Left ventricle myocardium superior (tissue), 1 donor: ENCODE measurements at regions not wholly inside any gene's neighbourhood (a gene's known extent, or its start where the extent isn't known, plus 50 kb on each side); places are given as distances from the start of the nearest gene placed in this dataset.
"Not testable (repeated sequence)": the region's sequence is repeated elsewhere in the genome, so short reads cannot be mapped to it uniquely, and the experiment has no call there.

Experiments
- ATAC-seq: fragments of 200-7000 bp; cut with Tn5 transposase; one replicate; pipeline ENCODE4 v1.9.1; 2020; ENCODE audit warnings: mild to moderate bottlenecking, moderate library complexity
- DNase-seq: peaks from one replicate; pipeline ENCODE4 v3.0.0-alpha.2; 2020
- intact Hi-C: fragments of 100-400 bp; cut with micrococcal nuclease; formaldehyde crosslinking; loops from one replicate; pipeline ENCODE4 v1.11.0; 2022
- donor health status: DM: no; HTN: yes; CAD: no; lungs with severe emphysema.

- DNase-seq (no peak), ATAC-seq (no peak)
- intact Hi-C loops = no loop called here
Observed at GRCh38 chr4:97072666-97073065, 1070.6 kb downstream of the STPG2 start.

GRCh38 chr4:97073194-97073593 is 1070.1 kb downstream of the STPG2 start:
- DNase-seq (no peak), ATAC-seq (no peak)
- intact Hi-C loops = no loop called here

GRCh38 chr4:97074531-97074930 is 1068.7 kb downstream of the STPG2 start:
- intact Hi-C loops = no loop called here
- ATAC-seq (no peak), DNase-seq (no peak)

- ATAC-seq = no peak
- no peak for DNase-seq
- intact Hi-C loops = no loop called here
Observed at GRCh38 chr4:97081951-97082350, 1061.3 kb downstream of the STPG2 start.

- ATAC-seq, DNase-seq, intact Hi-C loops: not testable (repeated sequence)
Observed at GRCh38 chr4:97097036-97097435, 1046.2 kb downstream of the STPG2 start.

- ATAC-seq = not testable (repeated sequence)
Observed at GRCh38 chr4:97101171-97101570, 1042.1 kb downstream of the STPG2 start.

GRCh38 chr4:97103252-97103651 is 1040.0 kb downstream of the STPG2 start:
- intact Hi-C loops = no loop called here
- no peak for ATAC-seq
- no peak for DNase-seq

More at GRCh38 chr4:97101171-97101570, 1042.1 kb downstream of the STPG2 start:
- intact Hi-C loops, DNase-seq: not testable (repeated sequence)

- ATAC-seq (no peak), DNase-seq (no peak)
- intact Hi-C loops = no loop called here
Observed at GRCh38 chr4:97104006-97104405, 1039.3 kb downstream of the STPG2 start.

GRCh38 chr4:97104666-97105065 is 1038.6 kb downstream of the STPG2 start:
- intact Hi-C loops = no loop called here
- ATAC-seq = no peak
- no peak for DNase-seq

GRCh38 chr4:97105347-97106099 is 1037.8 kb downstream of the STPG2 start:
- intact Hi-C loops = no loop called here
- no peak for ATAC-seq

GRCh38 chr4:97106161-97106560 is 1037.1 kb downstream of the STPG2 start:
- intact Hi-C loops = no loop called here
- DNase-seq (no peak), ATAC-seq (no peak)

More at GRCh38 chr4:97105347-97106099, 1037.8 kb downstream of the STPG2 start:
- no peak for DNase-seq

GRCh38 chr4:97110506-97110905 is 1032.8 kb downstream of the STPG2 start:
- intact Hi-C loops = no loop called here
- no peak for ATAC-seq

GRCh38 chr4:97116511-97116910 is 1026.8 kb downstream of the STPG2 start:
- intact Hi-C loops = no loop called here
- DNase-seq (no peak), ATAC-seq (no peak)

More at GRCh38 chr4:97110506-97110905, 1032.8 kb downstream of the STPG2 start:
- no peak for DNase-seq

- DNase-seq = no peak
- ATAC-seq = no peak
- intact Hi-C loops = no loop called here
Observed at GRCh38 chr4:97121493-97121892, 1021.8 kb downstream of the STPG2 start.

- intact Hi-C loops = no loop called here
- ATAC-seq (no peak), DNase-seq (no peak)
Observed at GRCh38 chr4:97123573-97123972, 1019.7 kb downstream of the STPG2 start.

- no peak for ATAC-seq
- no peak for DNase-seq
- intact Hi-C loops = no loop called here
Observed at GRCh38 chr4:97132435-97132834, 1010.8 kb downstream of the STPG2 start.

GRCh38 chr4:97134456-97134855 is 1008.8 kb downstream of the STPG2 start:
- ATAC-seq = no peak

GRCh38 chr4:97139791-97140190 is 1003.5 kb downstream of the STPG2 start:
- DNase-seq (no peak), ATAC-seq (no peak)
- intact Hi-C loops = no loop called here

More at GRCh38 chr4:97134456-97134855, 1008.8 kb downstream of the STPG2 start:
- no peak for DNase-seq
- intact Hi-C loops = no loop called here

GRCh38 chr4:97140545-97140944 is 1002.7 kb downstream of the STPG2 start:
- no peak for ATAC-seq
- intact Hi-C loops = no loop called here
- no peak for DNase-seq

GRCh38 chr4:97141332-97141731 is 1001.9 kb downstream of the STPG2 start:
- intact Hi-C loops, ATAC-seq, DNase-seq: not testable (repeated sequence)

- no peak for ATAC-seq
- DNase-seq = no peak
- intact Hi-C loops = no loop called here
Observed at GRCh38 chr4:97142410-97142809, 1000.9 kb downstream of the STPG2 start.
